Keratinocyte (primary cell): ENCODE measurements at regions not wholly inside any gene's neighbourhood (a gene's known extent, or its start where the extent isn't known, plus 50 kb on each side); places are given as distances from the start of the nearest gene placed in this dataset.

Source experiments
- DNase-seq: peaks from one replicate; pipeline ENCODE4 v3.0.0-alpha.2; 2011; ENCODE audit warnings: low read depth, missing footprints, low spot score
- FAIRE-seq: peaks from 2 replicates; lab custom pipeline; 2011; peaks lifted over from hg19 to GRCh38; lab: Jason Lieb, UNC
- H2AFZ ChIP-seq: 2 replicates; pipeline ENCODE4 v1.6.0; 2012; ENCODE audit warnings: low read length, control low read depth, inconsistent platforms; ENCODE audit not compliant: control insufficient read depth
- H3K27ac ChIP-seq: 2 replicates; pipeline ENCODE4 v1.5.1; 2011; ENCODE audit warnings: low read length; ENCODE audit not compliant: control insufficient read depth, insufficient read depth
- H3K27me3 ChIP-seq: 3 replicates; pipeline ENCODE4 v1.6.0; 2011; ENCODE audit warnings: low read length; ENCODE audit not compliant: control insufficient read depth, insufficient read depth; ENCODE audit errors: extremely low read depth
- H3K36me3 ChIP-seq, 2 experiments: 2 replicates in 1 of 2; 3 replicates in 1 of 2; pipeline ENCODE4 v1.5.1; 2011; ENCODE audit warnings: low read length in 2 of 2, mild to moderate bottlenecking in 1 of 2; ENCODE audit not compliant: control insufficient read depth in 2 of 2, insufficient read depth in 2 of 2; ENCODE audit errors: extremely low read depth in 1 of 2
- H3K4me1 ChIP-seq: 3 replicates; pipeline ENCODE4 v1.5.1; 2011; ENCODE audit warnings: low read length; ENCODE audit not compliant: control insufficient read depth, insufficient read depth; ENCODE audit errors: extremely low read depth
- H3K4me2 ChIP-seq: 3 replicates; pipeline ENCODE4 v1.6.0; 2011; ENCODE audit warnings: low read depth, low read length; ENCODE audit not compliant: control insufficient read depth, insufficient read depth; ENCODE audit errors: extremely low read depth
- H3K4me3 ChIP-seq, 3 experiments: fragments of 200-600 bp in 1 of 3; sonication (generic) in 1 of 3; 2 replicates in 2 of 3; 3 replicates in 1 of 3; pipeline ENCODE4 v1.5.1; 2011 to 2016; ENCODE audit warnings: low read length in 3 of 3, mild to moderate bottlenecking in 3 of 3, control low read depth in 2 of 3, inconsistent platforms in 1 of 3, low read depth in 1 of 3, mixed read lengths in 1 of 3, mixed run types in 1 of 3, moderate library complexity in 1 of 3; ENCODE audit not compliant: control insufficient read depth in 2 of 3, insufficient read depth in 2 of 3; ENCODE audit errors: extremely low read depth in 1 of 3
- H3K79me2 ChIP-seq: 2 replicates; pipeline ENCODE4 v1.6.0; 2012; ENCODE audit warnings: low read length; ENCODE audit not compliant: control insufficient read depth, insufficient read depth
- H3K9ac ChIP-seq: 3 replicates; pipeline ENCODE4 v1.6.0; 2011; ENCODE audit warnings: low read length; ENCODE audit not compliant: control insufficient read depth, insufficient read depth; ENCODE audit errors: extremely low read depth
- H3K9me1 ChIP-seq: 3 replicates; pipeline ENCODE4 v1.6.0; 2011; ENCODE audit warnings: low read length; ENCODE audit not compliant: control insufficient read depth, insufficient read depth; ENCODE audit errors: extremely low read depth
- H3K9me3 ChIP-seq: 2 replicates; pipeline ENCODE4 v1.5.1; 2012; ENCODE audit warnings: low read depth, low read length; ENCODE audit not compliant: control insufficient read depth
- H4K20me1 ChIP-seq: 3 replicates; pipeline ENCODE4 v1.6.0; 2011; ENCODE audit warnings: low read length; ENCODE audit not compliant: control insufficient read depth, insufficient read depth; ENCODE audit errors: extremely low read depth
- CTCF ChIP-seq, 3 experiments: IDR thresholded peaks in 1 of 3; conservative IDR thresholded peaks in 1 of 3; optimal IDR thresholded peaks in 1 of 3; 2 replicates in 2 of 3; 3 replicates in 1 of 3; pipeline versions ENCODE3 to v1.5.1; 2011; ENCODE audit warnings: low read length in 3 of 3, mild to moderate bottlenecking in 3 of 3, moderate library complexity in 2 of 3, control low read depth in 1 of 3, inconsistent platforms in 1 of 3; ENCODE audit not compliant: insufficient read depth in 2 of 3; ENCODE audit errors: extremely low read depth in 1 of 3
- EZH2 ChIP-seq: IDR thresholded peaks from one replicate; pipeline ENCODE4 v1.6.1; 2012; ENCODE audit warnings: inconsistent platforms, mild to moderate bottlenecking, low read length, moderate library complexity
- dilution Hi-C: fragments of 300-500 bp; cut with MboI; formaldehyde crosslinking; loops from one replicate; pipeline ENCODE4 v1.7.0; 2020; ENCODE audit warnings: low sequenced_read_pairs; ENCODE audit not compliant: extremely low pct_ligation_motif_present

GRCh38 chr9:4357929-4358328 lies 58.1 kb upstream of the GLIS3 start:
- Histone ChIP-seq H3K4me1 (no peaks in the 10 kb centered on the region), H3K79me2 (no peaks in the 10 kb centered on the region), H3K9me1 (no peaks in the 10 kb centered on the region), H3K27ac (no peak overlapping the region), H3K4me3 (no peak overlapping the region), H4K20me1 (no peaks in the 10 kb centered on the region), H3K36me3 (no peaks in the 10 kb centered on the region), H3K27me3 (peaks cover 3% of the 10 kb centered on the region), H3K9me3 (no peaks in the 10 kb centered on the region), H3K4me2 (no peak overlapping the region), H2AFZ (no peak overlapping the region), H3K9ac (no peak overlapping the region)
- FAIRE-seq (no peak), DNase-seq (no peak)
- TF ChIP-seq CTCF (optimal IDR thresholded peaks at IDR 0.05 in 1 of 3, IDR thresholded peaks at IDR 0.05 in 1 of 3, conservative IDR thresholded peaks at IDR 0.05 in 1 of 3; ENCODE audit: extremely low read depth in 1 of 3, insufficient read depth in 2 of 3, low read length in 3 of 3): no peak
- no peak for TF ChIP-seq EZH2
- dilution Hi-C loops: no loop called here

GRCh38 chr9:4356306-4356705 lies 56.4 kb upstream of the GLIS3 start:
- Histone ChIP-seq H3K9me3 (no peaks in the 10 kb centered on the region), H3K9ac (no peak overlapping the region), H3K4me1 (no peaks in the 10 kb centered on the region), H3K4me2 (no peak overlapping the region), H3K27ac (no peak overlapping the region), H3K4me3 (no peak overlapping the region), H4K20me1 (no peaks in the 10 kb centered on the region), H3K79me2 (no peaks in the 10 kb centered on the region), H3K36me3 (no peaks in the 10 kb centered on the region), H2AFZ (no peak overlapping the region), H3K9me1 (no peaks in the 10 kb centered on the region), H3K27me3 (peaks cover under 1% of the 10 kb centered on the region)
- FAIRE-seq (no peak), DNase-seq (no peak)
- dilution Hi-C loops: no loop called here
- no peak for TF ChIP-seq CTCF (optimal IDR thresholded peaks at IDR 0.05 in 1 of 3, IDR thresholded peaks at IDR 0.05 in 1 of 3, conservative IDR thresholded peaks at IDR 0.05 in 1 of 3; ENCODE audit: extremely low read depth in 1 of 3, insufficient read depth in 2 of 3, low read length in 3 of 3)
- TF ChIP-seq EZH2: no peak
